Ectodermal cell (in vitro differentiated cells): ENCODE measurements at regions not wholly inside any gene's neighbourhood (a gene's known extent, or its start where the extent isn't known, plus 50 kb on each side); places are given as distances from the start of the nearest gene placed in this dataset.

ENCODE experiments used
- H3K27ac ChIP-seq: 2 replicates; pipeline ENCODE4 v1.7.0; 2013; ENCODE audit warnings: mild to moderate bottlenecking, low read depth, low read length; ENCODE audit not compliant: insufficient read depth, poor library complexity, severe bottlenecking
- H3K27me3 ChIP-seq: 2 replicates; pipeline ENCODE4 v1.7.0; 2013; ENCODE audit warnings: mild to moderate bottlenecking, low read length; ENCODE audit not compliant: insufficient read depth, control insufficient read depth, poor library complexity, severe bottlenecking
- H3K36me3 ChIP-seq: one replicate; pipeline ENCODE4 v1.7.0; 2013; ENCODE audit warnings: low read length; ENCODE audit not compliant: control insufficient read depth, insufficient read depth
- H3K4me1 ChIP-seq: one replicate; pipeline ENCODE4 v1.7.0; 2013; ENCODE audit warnings: low read length; ENCODE audit not compliant: control insufficient read depth, insufficient read depth
- H3K4me3 ChIP-seq: 2 replicates; pipeline ENCODE4 v1.7.0; 2013; ENCODE audit warnings: low read depth, low read length, control low read depth; ENCODE audit not compliant: insufficient read depth
- H3K9me3 ChIP-seq: 2 replicates; pipeline ENCODE4 v1.7.0; 2013; ENCODE audit warnings: mild to moderate bottlenecking, low read length, moderate library complexity; ENCODE audit not compliant: control insufficient read depth
- WGBS, 2 experiments: methylation state at CpG; one replicate each; pipeline ENCODE4 v1.1.7; 2013; ENCODE audit warnings: missing lambda C conversion rate in 2 of 2; 5-methylcytosine and 5-hydroxymethylcytosine counted together

DNA sequence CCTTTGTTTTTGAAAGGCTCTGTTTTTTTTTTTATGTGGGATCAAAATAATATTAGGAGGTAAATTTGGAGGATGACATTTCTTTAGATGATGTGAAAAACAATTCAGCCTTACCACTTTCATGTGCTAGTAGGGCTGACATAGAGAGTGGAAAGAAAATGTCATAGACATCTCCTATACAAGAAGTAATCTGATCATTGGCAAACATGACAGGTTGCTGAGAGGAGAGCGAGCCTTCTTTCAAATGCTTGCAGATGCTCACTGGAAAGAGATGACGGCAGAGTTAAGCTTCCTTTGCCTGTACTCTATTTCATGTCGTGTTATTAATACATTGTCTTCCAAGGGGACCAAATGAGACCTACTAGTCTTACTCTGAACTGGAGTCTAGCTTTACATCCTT is 160.1 kb upstream of the DAP start:
- no peak overlapping the region for H3K27ac ChIP-seq
- WGBS, 2 experiments, result 91 to 95% methylated on average over 3 of the region's 3 CpGs
- no peaks in the 10 kb centered on the region for H3K9me3 ChIP-seq
- no peaks in the 10 kb centered on the region for H3K36me3 ChIP-seq
- H3K4me3 ChIP-seq, result no peak overlapping the region
- H3K27me3 ChIP-seq, result no peaks in the 10 kb centered on the region
- no peaks in the 10 kb centered on the region for H3K4me1 ChIP-seq

DNA sequence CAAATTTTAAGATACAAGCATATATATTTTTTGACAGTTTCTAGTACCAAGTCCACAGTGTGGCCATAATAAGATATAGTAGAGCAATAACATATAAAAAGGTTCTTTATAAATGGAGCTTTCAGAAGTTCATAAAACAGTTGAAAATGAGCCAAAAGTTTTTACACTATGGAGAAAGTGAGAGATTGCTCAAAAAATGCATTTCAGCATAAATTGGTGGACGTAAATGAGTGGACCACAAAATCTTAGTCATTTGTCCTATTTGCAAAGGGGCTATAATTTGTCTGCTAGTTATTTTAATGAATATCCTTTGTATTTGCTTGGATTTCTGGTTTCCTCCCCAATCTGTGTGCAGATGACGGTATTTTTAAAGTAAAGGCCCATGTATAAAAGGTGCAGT is 159.4 kb upstream of the DAP start:
- no peaks in the 10 kb centered on the region for H3K9me3 ChIP-seq
- no peaks in the 10 kb centered on the region for H3K27me3 ChIP-seq
- no peaks in the 10 kb centered on the region for H3K36me3 ChIP-seq
- 88 to 98% methylated on average over 2 of the region's 2 CpGs for WGBS, 2 experiments
- H3K27ac ChIP-seq, result no peak overlapping the region
- H3K4me3 ChIP-seq, result no peak overlapping the region
- no peaks in the 10 kb centered on the region for H3K4me1 ChIP-seq

- Histone ChIP-seq H3K36me3 (no peaks in the 10 kb centered on the region), H3K4me3 (no peak overlapping the region), H3K4me1 (no peaks in the 10 kb centered on the region), H3K27me3 (no peaks in the 10 kb centered on the region), H3K27ac (no peak overlapping the region), H3K9me3 (no peaks in the 10 kb centered on the region)
- WGBS, 2 experiments, result 84 to 86% methylated on average over 9 of the region's 9 CpGs
These were observed 153.9 kb upstream of the DAP start for GRCh38 chr5:10914741-10915480.

- no peaks in the 10 kb centered on the region for H3K27me3 ChIP-seq
- H3K4me3 ChIP-seq, result no peak overlapping the region
- no peaks in the 10 kb centered on the region for H3K9me3 ChIP-seq
- H3K27ac ChIP-seq, result no peak overlapping the region
- 73 to 80% methylated on average over 5 of the region's 5 CpGs for WGBS, 2 experiments
- no peaks in the 10 kb centered on the region for H3K36me3 ChIP-seq
- H3K4me1 ChIP-seq, result no peaks in the 10 kb centered on the region
These were observed 152.8 kb upstream of the DAP start for GRCh38 chr5:10913841-10914240.

DNA sequence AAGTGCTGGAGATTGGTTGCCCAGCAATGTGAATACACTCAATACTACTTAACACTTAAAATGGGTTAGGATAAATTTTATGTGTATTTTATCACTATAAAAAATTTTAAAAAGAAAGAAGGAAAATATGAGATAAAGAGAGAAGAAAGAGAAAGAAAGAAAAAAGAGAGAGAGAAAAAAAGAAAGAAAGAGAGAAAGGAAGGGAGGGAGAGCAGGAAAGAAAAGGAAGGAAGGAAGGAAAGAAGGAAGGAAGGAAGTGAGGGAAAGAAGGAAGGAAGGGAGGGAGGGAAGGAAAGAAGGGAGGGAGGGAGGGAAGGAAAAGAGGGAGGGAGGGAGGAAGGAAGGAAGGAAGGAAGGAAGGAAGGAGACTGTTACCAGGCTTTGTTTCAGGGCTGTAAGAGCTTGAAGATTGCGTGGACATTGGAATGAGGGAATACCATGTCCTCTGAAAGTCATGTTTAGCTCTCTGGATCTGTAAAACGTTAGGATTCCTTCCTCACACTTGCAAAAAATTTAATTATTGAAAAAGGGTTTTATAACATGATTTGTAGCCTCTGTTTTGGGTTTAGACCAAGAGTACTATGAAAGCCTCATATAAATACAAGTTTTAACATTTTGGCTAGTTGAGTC is 152.3 kb upstream of the DAP start:
- 75 to 82% methylated on average over 1 to 2 of the region's 2 CpGs for WGBS, 2 experiments
- no peak overlapping the region for H3K27ac ChIP-seq
- no peaks in the 10 kb centered on the region for H3K9me3 ChIP-seq
- H3K36me3 ChIP-seq, result no peaks in the 10 kb centered on the region
- no peaks in the 10 kb centered on the region for H3K27me3 ChIP-seq
- no peak overlapping the region for H3K4me3 ChIP-seq
- H3K4me1 ChIP-seq, result no peaks in the 10 kb centered on the region

DNA sequence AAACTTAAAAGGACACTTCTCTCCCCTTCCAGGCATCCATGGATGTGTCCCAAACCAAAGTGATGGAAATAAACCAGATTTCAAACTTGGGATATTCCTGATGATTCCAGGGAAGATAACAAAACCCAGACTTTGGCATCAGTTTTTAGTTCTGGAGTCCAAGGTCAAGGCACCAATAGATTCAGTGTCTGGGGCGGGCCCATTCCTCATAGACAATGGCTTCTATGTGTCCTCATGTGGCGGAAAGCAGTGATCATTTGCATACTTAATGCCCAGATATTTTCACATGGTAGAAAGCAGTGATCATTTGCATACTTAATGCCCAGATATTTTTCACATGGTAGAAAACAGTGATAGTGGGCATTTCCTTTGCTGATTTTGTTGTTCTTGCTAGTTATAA is 151.4 kb upstream of the DAP start:
- WGBS, 2 experiments, result 94 to 96% methylated on average over 2 of the region's 2 CpGs
- no peaks in the 10 kb centered on the region for H3K4me1 ChIP-seq

GRCh38 chr5:10910261-10910660 is 149.2 kb upstream of the DAP start:
- H3K4me1 ChIP-seq, result no peaks in the 10 kb centered on the region
- H3K9me3 ChIP-seq, result no peaks in the 10 kb centered on the region
- WGBS, 2 experiments, result 100% methylated on average over 1 to 3 of the region's 3 CpGs
- no peaks in the 10 kb centered on the region for H3K27me3 ChIP-seq
- H3K27ac ChIP-seq, result no peak overlapping the region
- H3K36me3 ChIP-seq, result no peaks in the 10 kb centered on the region
- H3K4me3 ChIP-seq, result no peak overlapping the region

More for the DNA sequence above, 151.4 kb upstream of the DAP start:
- Histone ChIP-seq H3K27me3 (no peaks in the 10 kb centered on the region), H3K27ac (no peak overlapping the region), H3K9me3 (no peaks in the 10 kb centered on the region), H3K36me3 (no peaks in the 10 kb centered on the region), H3K4me3 (no peak overlapping the region)

- H3K27me3 ChIP-seq, result no peaks in the 10 kb centered on the region
- 21 to 28% methylated on average over 3 of the region's 3 CpGs for WGBS, 2 experiments
These were observed 143.9 kb upstream of the DAP start for GRCh38 chr5:10904862-10905432.

GRCh38 chr5:10903786-10904560 is 142.9 kb upstream of the DAP start:
- Histone ChIP-seq H3K36me3 (no peaks in the 10 kb centered on the region), H3K4me3 (no peak overlapping the region), H3K9me3 (no peaks in the 10 kb centered on the region), H3K27me3 (no peaks in the 10 kb centered on the region), H3K27ac (no peak overlapping the region), H3K4me1 (peaks cover 9% of the 10 kb centered on the region)
- 92 to 95% methylated on average over 2 of the region's 2 CpGs for WGBS, 2 experiments

More at GRCh38 chr5:10904862-10905432, 143.9 kb upstream of the DAP start:
- H3K4me1 ChIP-seq, result peaks cover 7% of the 10 kb centered on the region
- no peak overlapping the region for H3K27ac ChIP-seq
- H3K36me3 ChIP-seq, result no peaks in the 10 kb centered on the region
- no peak overlapping the region for H3K4me3 ChIP-seq
- H3K9me3 ChIP-seq, result no peaks in the 10 kb centered on the region

DNA sequence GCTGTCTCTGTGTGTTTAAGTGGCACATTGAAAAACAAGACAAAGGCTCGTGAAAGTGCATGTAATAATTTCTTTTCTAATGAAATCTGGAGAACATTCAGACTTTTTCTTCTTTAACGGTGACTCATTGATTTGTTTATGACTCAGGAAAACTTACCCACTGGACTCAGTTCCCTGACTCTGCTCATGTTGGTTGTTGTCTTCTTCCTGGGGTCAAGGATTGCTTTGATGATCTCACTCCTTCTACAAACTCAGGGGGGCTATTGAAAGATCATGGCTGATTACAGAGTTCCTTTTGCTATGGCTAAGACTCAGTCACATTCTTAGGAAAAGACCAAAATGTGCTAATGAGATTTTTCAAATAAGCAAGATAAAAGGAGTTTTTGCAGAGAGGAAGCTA is 141.1 kb upstream of the DAP start:
- H3K4me1 ChIP-seq, result peaks cover 12% of the 10 kb centered on the region
- no peak overlapping the region for H3K4me3 ChIP-seq
- H3K36me3 ChIP-seq, result no peaks in the 10 kb centered on the region
- H3K27ac ChIP-seq, result no peak overlapping the region
- WGBS, 2 experiments, result 88 to 94% methylated on average over 2 of the region's 2 CpGs
- no peaks in the 10 kb centered on the region for H3K27me3 ChIP-seq
- no peaks in the 10 kb centered on the region for H3K9me3 ChIP-seq
